ACHN (cell line): ENCODE measurements at regions not wholly inside any gene's neighbourhood (a gene's known extent, or its start where the extent isn't known, plus 50 kb on each side); places are given as distances from the start of the nearest gene placed in this dataset.

Experiments used
- DNase-seq: peaks from one replicate; pipeline ENCODE4 v3.0.0-alpha.2; 2015
- in situ Hi-C: cut with HindIII; loops from 2 replicates; pipeline ENCODE4 v1.10.0; 2017; ENCODE audit warnings: low sequenced_read_pairs, low pct_ligation_motif_present, low pct_unique_long_range_greater_than_20kb

DNA sequence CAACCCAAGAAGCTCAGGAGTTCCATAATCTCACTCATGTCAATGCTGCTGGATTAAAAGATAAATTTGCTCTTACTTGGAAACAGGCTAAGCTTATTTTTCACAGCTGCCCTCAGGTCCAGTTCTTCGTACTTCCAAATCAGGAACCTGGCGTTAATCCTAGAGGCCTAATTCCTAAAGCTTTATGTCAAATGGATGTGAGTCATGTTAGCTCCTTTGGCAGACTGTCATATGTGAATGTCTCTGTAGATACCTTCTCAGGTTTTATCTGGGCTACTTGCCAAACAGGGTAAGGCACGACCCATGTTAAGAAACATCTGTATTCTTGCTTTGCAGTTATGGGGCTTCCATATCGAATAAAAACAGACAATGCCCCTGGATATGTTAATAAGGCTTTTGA, 504.6 kb downstream of the ALG10 start:
- in situ Hi-C loops = no loop called here
- DNase-seq = no peak

DNA sequence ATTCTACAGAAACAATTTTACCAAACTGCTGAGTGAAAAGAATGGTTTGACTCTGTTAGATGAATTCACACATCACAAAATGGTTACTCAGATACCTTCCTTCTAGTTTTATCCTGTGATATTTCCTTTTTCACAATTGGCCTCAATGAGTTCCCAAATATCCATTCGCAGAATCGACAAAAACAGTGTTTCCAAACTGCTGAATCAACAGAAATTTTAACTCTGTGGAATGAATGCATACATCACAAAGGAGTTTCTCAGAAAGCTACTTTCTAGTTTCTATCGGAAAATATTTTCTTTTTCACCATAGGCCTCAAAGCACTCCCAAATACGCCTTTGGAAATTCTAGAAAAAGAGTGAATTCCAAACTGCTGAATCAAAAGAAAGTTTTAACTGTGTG, 525.0 kb downstream of the ALG10 start:
- no peak for DNase-seq
- in situ Hi-C loops = no loop called here

DNA sequence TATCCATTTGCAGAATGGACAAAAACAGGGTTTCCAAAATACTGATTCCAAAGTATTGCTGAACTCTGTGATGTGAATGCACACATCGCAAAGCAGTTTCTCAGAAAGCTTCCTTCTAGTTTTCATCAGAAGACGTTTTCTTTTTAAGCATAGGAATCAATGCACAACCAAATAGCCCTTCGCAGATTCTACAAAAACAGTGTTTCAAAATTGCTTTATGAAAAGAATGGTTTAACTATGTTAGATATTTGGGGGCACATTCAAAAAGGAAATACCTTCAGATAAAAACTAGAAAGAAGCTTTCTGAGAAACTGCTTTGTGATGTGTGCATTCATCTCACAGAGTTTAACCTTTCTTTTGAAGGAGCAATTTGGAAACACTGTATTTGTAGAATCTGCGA, 569.7 kb downstream of the ALG10 start:
- DNase-seq = no peak
- in situ Hi-C loops = no loop called here

DNA sequence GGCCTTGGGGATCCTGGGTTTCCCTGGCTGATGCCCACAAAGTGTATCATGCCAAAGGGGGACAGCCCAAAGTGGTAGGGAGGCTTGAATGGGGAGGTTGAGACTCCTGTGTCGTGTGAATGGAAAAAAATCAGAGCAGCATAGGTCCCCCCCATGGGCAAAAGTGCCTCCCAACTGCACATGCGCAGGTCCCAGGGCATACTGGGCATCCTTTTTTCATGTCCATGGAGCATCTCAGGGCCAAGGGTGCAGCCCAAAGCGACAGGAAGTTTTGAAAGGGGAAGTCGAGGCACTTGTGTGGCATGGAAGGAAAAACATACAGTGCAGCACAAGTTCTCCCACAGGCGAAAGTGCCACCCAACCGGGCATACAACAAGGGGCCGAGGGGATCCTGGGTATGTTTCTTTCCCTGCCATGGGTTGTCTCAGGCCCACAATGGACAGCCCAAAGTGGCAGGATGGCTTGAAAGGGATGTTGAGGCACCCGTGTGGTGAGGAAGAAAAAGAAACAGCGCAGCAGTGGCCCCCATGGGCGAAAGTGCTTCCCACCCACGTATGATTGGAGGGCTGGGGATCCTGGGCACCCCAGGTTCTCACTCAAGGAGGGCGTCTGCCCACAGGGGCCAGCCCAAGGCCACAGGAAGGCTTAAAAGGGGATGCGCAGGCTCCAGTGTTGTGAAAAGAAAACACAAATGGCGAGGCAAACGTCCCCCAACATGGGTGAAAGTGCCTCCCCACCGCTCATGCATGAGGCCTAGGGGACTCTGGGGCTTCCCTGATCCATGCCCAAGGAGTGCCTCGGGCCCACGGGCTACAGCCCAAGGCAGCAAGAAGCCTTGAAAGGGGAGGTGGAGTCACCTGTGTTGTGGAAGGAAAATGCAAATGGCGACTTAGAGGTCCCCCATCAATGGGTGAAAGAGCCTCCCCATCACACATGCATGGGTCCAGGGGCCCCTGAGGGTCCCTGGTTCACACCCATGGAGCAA, 573.7 kb downstream of the ALG10 start:
- in situ Hi-C loops = no loop called here
- DNase-seq = no peak

DNA sequence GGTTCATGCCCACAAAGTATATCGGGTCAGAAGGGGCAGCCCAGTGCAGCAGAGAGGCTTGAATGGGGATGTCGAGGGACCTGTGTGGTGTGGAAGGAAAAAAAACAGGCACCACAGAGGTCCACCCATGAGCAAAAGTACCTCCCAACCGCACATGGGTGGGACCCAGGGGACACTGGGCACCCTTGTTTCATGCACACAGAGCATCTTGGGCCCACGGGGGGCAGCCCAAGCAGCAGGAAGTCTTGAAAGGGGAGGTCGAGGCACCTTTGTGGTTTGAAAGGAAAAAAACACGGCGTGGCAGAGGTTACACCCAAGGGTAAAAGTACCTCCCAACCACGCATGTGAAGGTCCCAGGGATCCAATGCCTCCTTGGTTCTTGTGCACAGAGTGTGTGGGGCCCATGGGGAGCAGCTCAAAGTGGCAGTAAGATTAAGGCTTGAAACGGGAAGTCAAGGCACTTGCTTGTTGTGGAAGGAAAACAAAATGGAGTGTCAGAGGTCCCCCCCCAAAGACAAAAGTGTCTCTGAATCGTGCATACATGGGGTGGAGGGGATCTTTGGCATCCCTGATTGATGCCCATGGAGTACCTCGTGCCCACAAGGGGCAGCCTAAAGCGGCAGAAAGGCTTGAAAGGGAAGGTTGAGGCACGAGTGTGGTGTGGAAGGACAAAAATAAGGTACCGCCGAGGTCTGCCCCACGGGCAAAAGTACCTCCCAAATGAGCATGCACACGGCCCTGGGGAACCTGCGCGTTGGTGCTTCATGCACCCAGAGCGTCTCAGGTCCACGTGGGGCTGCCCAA, 575.5 kb downstream of the ALG10 start:
- in situ Hi-C loops = no loop called here
- no peak for DNase-seq

DNA sequence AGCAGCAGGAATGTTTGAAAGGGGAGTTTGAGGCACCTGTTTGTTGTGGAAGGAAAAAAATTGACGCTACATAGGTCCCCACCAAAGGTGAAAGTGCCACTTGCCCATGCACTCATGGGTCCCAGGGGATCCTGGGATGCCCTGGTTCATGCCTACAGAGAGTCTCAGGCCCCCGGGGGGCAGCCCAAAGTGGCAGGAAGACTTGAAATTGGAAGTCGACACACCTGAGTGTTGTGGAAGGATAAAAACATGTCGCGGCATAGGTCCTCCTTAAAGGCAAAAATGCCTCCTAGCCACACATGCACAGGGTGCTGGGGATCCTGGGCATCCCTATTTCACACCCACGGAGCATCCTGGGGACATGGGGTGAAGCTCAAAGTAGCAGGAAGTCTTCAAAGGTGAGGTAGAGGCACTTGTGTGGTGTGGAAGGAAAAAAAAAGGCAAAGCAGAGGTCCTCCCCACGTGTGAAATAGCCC, 576.1 kb downstream of the ALG10 start:
- in situ Hi-C loops = no loop called here
- DNase-seq = no peak

DNA sequence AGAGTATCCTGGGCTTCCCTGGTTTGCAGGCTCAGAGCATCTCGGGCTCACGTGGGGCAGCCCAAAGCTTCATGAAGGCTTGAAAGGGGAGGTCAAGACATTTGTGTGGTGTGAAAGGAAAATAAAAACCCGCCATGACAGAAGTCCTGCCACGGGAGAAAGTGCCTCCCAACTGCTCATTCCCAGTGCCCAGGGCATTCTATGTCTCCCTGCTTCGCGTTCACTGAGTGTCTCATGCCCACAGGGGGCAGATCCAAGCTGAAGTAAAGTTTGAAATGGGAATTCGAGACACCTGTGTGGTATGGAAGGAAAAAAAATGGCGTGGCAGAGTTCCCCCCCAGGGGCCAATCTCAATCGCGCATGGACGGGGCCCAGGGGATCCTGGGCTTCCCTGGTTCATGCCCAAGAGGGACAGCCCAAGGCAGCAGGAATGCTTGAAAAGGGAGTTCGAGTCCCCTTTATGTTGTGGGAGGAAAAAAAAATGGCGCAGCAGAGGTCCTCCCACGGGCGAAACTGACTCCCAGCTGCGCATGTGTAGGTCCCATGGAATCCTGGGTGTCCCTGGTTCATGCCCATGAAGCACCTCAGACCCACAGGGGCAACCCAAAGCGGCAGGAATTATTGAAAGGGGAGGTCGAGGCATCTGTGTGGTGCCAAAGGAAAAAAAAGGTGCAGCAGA, 576.7 kb downstream of the ALG10 start:
- DNase-seq = no peak
- in situ Hi-C loops = no loop called here

DNA sequence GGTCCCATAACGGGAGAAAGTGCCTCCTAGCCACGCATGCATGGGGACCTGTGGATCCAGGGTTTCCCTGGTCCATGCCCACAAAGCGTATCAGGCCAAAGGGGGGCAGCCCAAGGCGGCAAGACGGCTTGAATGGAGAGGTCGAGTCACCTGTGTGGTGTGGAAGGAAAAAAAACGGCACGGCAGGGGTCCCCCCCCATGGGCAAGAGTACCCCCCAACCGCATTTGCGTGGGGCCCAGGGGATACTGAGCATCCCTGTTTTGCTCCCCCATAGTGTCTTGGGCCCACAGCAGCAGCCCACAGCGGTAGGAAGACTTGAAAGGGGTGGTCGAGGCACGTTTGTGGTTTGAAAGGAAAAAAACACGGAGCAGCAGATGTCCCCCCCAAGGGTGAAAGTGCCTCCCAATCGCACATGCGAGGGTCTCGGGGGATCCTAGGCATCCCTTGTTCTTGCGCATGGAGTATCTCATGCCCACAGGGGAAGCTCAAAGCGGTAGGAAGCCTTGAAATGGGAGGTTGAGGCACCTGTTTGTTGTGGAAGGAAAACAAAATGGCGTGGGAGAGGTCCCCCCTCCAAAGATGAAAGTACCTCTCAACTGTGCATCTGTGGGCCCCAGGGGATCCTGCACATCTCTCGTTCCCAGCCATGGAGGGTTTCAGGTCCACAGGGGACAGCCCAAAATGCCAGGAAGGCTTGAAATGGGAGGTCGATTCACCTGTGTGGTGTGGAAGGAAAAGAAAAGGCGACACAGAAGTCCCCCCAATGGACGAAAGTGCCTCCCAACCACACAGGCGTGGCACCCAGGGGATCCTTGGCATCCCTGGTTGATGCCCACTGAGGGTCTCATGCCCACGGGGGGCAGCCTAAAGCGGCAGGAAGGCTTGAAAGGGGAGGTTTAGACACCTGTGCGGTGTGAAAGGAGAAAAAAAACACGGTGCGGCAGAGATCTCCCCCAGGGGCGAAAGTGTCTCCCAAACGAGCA, 577.5 kb downstream of the ALG10 start:
- DNase-seq = no peak
- in situ Hi-C loops = no loop called here

DNA sequence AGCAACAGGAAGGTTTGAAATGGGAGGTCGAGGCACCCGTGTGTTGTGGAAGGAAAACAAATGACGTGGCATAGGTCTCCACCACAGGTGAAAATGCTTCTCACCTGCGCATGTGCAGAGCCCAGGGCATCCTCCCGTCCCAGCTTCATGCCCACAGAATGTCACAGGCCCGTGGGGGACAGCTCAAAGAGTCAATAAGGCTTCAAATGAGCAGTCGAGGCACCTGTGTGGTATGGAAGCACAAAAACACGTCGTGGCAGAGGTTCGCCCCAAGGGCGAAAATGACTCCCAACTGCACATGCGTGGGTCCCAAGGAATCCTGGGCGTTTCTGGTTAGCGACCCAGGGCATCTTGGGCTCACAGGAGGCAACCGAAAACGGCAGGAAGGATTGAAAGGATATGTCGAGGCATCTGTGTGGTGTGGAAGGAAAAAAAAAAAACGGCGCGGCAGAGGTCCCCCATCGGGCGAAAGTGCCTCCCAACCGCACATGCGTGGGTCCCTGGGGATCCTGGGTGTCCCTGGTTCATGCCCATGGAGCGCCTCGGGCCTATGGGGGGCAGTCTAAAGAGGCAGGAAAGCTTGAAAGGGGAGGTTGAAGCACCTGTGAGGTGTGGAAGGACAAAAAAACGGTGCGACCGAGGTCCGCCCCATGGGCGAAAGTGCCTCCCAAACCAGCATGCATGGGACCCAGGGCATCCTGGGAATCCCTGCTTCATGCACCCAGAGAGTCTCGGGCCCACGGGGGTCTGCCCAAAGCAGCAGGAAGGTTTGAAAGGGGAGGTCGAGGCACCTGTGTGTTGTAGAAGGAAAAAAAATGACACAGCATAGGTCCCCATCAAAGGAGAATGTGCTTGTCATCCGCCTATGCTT, 578.5 kb downstream of the ALG10 start:
- in situ Hi-C loops = no loop called here
- DNase-seq = no peak

DNA sequence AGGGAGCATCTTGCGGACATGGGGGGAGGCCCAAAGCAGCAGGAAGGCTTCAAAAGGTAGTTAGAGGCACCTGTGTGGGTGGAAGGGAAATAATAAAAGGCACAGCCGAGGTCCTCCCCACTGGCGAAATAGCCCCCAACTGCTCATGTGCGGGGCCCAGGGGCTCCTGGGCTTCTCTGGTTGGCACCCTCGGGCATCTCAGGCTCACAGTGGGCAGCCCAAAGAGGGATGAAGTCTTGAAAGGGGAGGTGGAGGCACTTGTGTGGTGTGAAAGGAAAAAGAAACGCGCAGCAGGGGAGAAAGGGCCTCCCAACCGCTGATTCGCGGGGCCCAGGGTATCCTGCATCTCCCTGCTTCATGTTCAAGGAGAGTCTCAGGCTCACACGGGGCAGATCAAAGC, 579.4 kb downstream of the ALG10 start:
- in situ Hi-C loops = no loop called here
- DNase-seq = no peak

DNA sequence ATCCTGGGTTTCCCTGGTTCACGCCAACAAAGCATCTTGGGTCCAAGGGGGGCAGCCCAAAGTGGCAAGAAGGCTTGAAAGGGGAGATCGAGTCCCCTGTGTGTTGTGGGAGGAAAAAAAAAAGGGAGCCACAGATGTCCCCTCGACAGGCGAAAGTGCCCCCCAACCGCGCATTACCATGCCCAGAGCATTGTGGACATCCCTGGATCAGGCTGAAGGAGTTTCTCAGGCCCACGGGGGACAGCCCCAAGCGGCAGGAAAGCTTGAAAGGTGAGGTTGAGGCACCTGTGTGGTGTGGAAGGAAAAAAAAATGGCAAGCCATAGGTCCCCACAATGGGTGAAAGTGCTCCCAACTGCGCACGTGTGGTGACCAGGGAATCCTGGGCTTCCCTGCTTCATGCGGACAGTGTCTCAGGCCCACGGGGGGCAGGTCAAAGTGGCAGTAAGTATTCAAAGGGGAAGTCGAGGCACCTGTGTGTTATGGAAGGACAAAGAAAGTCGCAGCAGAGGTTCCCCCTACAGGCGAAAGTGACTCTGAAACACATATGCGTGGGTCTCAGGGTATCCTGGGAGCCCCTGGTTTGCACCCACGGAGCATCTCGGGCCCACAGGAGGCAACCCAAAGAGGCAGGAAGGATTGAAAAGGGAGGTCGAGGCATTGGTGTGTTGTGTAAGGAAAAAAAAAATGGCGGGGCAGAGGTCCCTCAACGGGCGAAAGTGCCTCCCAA, 580.1 kb downstream of the ALG10 start:
- no peak for DNase-seq
- in situ Hi-C loops = no loop called here

DNA sequence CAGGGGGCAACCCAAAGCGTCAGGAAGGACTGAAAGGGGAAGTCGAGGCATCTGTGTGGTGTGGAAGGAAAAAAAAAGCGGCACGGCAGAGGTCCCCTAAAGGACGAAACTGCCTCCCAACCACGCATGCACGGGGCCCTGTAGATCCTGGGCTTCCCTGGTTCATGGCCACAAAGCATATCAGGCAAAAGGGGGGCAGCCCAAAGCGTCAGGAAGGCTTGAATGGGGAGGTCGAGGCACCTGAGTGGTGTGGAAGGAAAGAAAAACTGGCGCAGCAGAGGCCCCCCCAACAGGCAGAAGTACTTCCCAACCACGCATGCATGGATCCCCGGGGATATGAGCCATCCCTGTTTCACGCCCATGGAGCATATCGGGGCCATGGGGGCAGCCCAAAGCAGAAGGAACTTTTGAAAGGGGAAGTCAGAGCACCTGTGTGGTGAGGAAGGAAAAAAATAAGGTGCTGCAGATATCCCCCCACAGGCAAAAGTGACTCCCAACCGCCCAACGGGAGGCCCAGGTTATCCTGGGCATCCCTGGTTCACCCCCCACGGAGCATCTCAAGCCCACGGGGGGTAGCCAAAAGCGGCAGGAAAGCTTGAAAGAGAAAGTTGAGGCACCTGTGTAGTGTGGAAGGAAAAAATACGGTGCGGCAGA, 581.2 kb downstream of the ALG10 start:
- no peak for DNase-seq
- in situ Hi-C loops = no loop called here

DNA sequence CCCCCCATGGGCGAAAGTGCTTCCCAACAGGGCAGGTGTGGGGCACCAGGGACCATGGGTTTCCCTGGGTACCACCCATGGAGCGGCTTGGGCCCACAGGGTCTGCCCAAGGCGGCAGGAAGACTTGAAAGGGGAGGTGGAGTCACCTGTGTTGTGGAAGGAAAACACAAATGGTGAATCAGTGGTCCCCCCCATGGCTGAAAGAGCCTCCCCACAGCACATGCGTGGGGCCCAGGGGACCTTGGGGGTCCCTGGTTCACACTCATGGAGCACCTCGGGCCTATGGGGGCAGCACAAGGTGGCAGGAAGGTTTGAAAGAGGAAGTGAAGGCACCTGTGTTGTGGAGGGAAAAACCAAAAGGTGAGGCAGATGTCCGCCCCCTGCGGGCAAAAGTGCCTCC, 581.9 kb downstream of the ALG10 start:
- no peak for DNase-seq
- in situ Hi-C loops = no loop called here

DNA sequence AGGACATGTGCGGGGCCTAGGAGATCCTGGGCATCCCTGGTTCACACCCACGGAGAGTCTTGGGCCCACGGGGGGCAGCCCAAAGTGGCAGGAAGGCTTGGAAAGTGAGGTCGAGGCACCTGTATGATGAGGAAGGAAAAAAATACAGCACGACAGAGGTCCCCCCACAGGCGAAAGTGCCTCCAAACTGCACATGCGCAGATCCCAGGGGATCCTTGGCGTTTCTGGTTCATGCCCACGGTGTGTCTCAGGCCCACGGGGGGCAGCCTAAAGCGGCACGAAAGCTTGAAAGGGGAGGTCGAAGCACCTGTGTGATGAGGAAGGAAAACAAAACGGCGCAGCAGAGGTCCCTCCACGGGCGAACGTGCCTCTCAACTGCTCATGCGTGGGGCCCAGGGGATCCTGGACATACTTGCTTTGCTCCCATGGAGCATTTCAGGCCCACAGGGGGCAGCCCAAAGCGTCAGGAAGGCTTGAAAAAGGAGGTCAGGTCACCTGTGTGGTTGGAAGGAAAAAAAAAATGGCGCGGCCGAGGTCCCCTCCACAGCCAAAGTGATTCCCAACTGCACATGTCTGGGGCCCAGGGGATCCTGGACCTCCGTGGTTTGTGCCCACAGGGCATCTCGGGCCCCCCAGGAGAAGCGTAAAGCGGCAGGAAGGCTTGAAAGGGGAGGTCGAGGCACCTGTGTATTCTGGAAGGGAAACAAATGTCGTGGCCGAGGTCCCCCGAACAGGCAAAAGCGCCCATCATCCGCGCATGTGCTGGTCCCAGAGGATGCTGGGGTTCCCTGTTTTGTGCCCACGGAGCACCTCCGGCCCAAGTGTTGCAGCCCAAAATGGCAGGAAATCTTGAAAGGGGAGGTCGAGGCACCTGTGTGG, 582.6 kb downstream of the ALG10 start:
- in situ Hi-C loops = no loop called here
- no peak for DNase-seq

DNA sequence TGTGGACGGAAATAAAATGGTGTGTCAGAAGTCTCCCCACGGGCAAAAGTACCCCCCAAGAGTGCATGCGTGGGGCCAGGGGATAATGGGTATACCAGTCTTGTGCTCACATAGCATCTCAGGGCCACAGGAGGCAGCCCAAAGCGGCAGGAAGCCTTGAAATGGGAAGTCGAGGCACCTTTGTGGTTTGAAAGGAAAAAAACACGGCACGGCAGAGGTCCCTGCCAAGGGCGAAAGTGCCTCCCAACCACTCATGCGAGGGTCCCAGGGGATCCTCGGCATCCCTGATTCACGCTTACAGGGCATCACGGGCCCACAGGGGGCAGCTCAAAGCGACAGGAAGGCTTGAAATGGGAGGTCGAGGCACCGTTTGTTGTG, 583.2 kb downstream of the ALG10 start:
- in situ Hi-C loops = no loop called here
- no peak for DNase-seq
